ENCODE measurements at regions not wholly inside any gene's neighbourhood (a gene's known extent, or its start where the extent isn't known, plus 50 kb on each side); places are given as distances from the start of the nearest gene placed in this dataset.

DNA sequence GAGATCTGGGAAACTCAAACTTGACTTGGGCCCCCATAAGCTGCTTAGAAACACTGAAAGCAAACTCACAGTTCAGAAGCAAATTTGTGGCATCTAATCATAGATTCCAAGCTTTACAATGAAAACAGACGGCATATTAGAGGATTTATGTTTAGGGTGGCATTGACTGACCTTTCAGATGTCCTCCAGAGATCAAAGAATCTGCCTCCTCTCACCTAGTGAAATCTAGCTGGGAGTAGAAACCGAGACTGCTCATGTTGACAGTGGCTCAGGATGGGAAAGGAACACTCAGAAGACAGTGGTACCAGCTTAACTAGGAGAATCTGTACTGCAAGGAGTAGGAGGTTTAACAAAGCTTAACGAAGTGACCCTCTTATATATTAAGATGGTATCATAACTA is 345.0 kb downstream of the GXYLT1 start:
- Histone ChIP-seq H3K27ac (ENCODE audit: extremely low read depth, low read depth, low read length) (no peak overlapping the region), H3K36me3 (ENCODE audit: control insufficient read depth in 2 of 2, insufficient read depth in 1 of 2, low read length in 2 of 2) (no peaks in the 10 kb centered on the region), H3K4me1 (ENCODE audit: control insufficient read depth, insufficient read depth, low read length) (no peaks in the 10 kb centered on the region), H3K4me3 (ENCODE audit: low read depth, low read length) (no peak overlapping the region), H3K9me3 (ENCODE audit: control insufficient read depth, insufficient read depth, low read depth, low read length) (no peaks in the 10 kb centered on the region)
- ChIA-PET CTCF (interaction anchor here (0.6 kb wide), 1 partner anchor 854 kb away, joined by 3 read pairs; no protein-coding TSS in a partner anchor), POLR2A (no interaction called here)
- TF ChIP-seq, protein P1, sequence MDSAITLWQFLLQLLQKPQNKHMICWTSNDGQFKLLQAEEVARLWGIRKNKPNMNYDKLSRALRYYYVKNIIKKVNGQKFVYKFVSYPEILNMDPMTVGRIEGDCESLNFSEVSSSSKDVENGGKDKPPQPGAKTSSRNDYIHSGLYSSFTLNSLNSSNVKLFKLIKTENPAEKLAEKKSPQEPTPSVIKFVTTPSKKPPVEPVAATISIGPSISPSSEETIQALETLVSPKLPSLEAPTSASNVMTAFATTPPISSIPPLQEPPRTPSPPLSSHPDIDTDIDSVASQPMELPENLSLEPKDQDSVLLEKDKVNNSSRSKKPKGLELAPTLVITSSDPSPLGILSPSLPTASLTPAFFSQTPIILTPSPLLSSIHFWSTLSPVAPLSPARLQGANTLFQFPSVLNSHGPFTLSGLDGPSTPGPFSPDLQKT (IDR thresholded peaks at IDR 0.05; ENCODE audit: borderline replicate concordance, low read depth, low read length) = no peak
- TF ChIP-seq ZBTB49 (tag by site-specific recombination; IDR thresholded peaks at IDR 0.05; ENCODE audit: low read depth) (no peak), REPIN1 (tag by site-specific recombination; IDR thresholded peaks at IDR 0.05; ENCODE audit: low read depth) (no peak), ZNF785 (tag by site-specific recombination; IDR thresholded peaks at IDR 0.05) (no peak), ZNF624 (tag by site-specific recombination; IDR thresholded peaks at IDR 0.05) (no peak), ZBTB1 (tag by site-specific recombination; IDR thresholded peaks at IDR 0.05) (no peak), ZBTB48 (tag by site-specific recombination; IDR thresholded peaks at IDR 0.05) (no peak), SALL2 (tag by site-specific recombination; IDR thresholded peaks at IDR 0.05; ENCODE audit: borderline replicate concordance) (no peak), ZNF423 (tag by site-specific recombination; IDR thresholded peaks at IDR 0.05) (no peak), ZIC2 (tag by site-specific recombination; IDR thresholded peaks at IDR 0.05) (no peak), ZNF654 (tag by site-specific recombination; IDR thresholded peaks at IDR 0.05; ENCODE audit: low read depth) (no peak), KLF10 (tag by site-specific recombination; IDR thresholded peaks at IDR 0.05) (no peak), ZFP41 (tag by site-specific recombination; IDR thresholded peaks at IDR 0.05; ENCODE audit: borderline replicate concordance) (no peak), SETDB1 (IDR thresholded peaks at IDR 0.05; ENCODE audit: insufficient read length, low read length) (no peak), TCF7L2 (IDR thresholded peaks at IDR 0.05; ENCODE audit: borderline replicate concordance, low read depth, low read length) (no peak), PRDM1 (tag by site-specific recombination; IDR thresholded peaks at IDR 0.05) (no peak), ZNF513 (tag by site-specific recombination; IDR thresholded peaks at IDR 0.05) (no peak), ZNF394 (tag by site-specific recombination; IDR thresholded peaks at IDR 0.05; ENCODE audit: borderline replicate concordance) (no peak)
- TF ChIP-seq, protein P2, sequence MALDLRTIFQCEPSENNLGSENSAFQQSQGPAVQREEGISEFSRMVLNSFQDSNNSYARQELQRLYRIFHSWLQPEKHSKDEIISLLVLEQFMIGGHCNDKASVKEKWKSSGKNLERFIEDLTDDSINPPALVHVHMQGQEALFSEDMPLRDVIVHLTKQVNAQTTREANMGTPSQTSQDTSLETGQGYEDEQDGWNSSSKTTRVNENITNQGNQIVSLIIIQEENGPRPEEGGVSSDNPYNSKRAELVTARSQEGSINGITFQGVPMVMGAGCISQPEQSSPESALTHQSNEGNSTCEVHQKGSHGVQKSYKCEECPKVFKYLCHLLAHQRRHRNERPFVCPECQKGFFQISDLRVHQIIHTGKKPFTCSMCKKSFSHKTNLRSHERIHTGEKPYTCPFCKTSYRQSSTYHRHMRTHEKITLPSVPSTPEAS (tag by site-specific recombination; IDR thresholded peaks at IDR 0.05) = no peak

DNA sequence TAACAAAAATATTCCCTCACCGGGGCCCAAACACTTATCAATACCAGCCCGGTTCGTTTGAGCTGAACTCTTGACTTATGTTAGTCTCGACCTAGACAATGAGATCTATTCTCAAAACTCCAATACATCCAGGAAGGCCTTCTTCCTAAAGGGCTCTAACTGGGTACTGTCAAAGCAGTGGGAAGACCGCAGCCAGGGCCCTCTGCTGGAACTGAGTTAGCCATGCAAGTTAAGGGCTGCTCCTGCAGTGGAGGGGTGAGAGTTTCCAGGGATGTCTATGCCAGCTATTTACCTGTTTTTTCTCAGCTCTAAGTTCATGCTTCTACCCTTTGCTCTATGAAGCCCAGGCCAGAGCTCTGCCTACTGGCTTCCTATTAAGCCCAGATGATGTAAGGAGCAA is 348.8 kb downstream of the GXYLT1 start:
- POLR2A ChIA-PET = no interaction called here
- no peak overlapping the region for H3K27ac ChIP-seq (ENCODE audit: extremely low read depth, low read depth, low read length)
- H3K4me1 ChIP-seq (ENCODE audit: control insufficient read depth, insufficient read depth, low read length) = no peaks in the 10 kb centered on the region
- no peak overlapping the region for H3K4me3 ChIP-seq (ENCODE audit: low read depth, low read length)
- no peaks in the 10 kb centered on the region for H3K36me3 ChIP-seq (ENCODE audit: control insufficient read depth in 2 of 2, insufficient read depth in 1 of 2, low read length in 2 of 2)
- no peaks in the 10 kb centered on the region for H3K9me3 ChIP-seq (ENCODE audit: control insufficient read depth, insufficient read depth, low read depth, low read length)
- CTCF ChIA-PET = interaction anchor here (1.3 to 1.4 kb wide), 2 partner anchors 9 to 111 kb away, joined by 5 to 7 read pairs; no protein-coding TSS in a partner anchor
- TF ChIP-seq ZNF654 (tag by site-specific recombination; IDR thresholded peaks at IDR 0.05; ENCODE audit: low read depth) = no peak
- TF ChIP-seq, protein P3, sequence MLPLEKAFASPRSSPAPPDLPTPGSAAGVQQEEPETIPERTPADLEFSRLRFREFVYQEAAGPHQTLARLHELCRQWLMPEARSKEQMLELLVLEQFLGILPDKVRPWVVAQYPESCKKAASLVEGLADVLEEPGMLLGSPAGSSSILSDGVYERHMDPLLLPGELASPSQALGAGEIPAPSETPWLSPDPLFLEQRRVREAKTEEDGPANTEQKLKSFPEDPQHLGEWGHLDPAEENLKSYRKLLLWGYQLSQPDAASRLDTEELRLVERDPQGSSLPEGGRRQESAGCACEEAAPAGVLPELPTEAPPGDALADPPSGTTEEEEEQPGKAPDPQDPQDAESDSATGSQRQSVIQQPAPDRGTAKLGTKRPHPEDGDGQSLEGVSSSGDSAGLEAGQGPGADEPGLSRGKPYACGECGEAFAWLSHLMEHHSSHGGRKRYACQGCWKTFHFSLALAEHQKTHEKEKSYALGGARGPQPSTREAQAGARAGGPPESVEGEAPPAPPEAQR (tag by site-specific recombination; IDR thresholded peaks at IDR 0.05) = no peak

Data from HEK293 (cell line).